GM21381 (cell line): ENCODE measurements at regions not wholly inside any gene's neighbourhood (a gene's known extent, or its start where the extent isn't known, plus 50 kb on each side); places are given as distances from the start of the nearest gene placed in this dataset.
"Not testable (repeated sequence)": the region's sequence is repeated elsewhere in the genome, so short reads cannot be mapped to it uniquely, and the experiment has no call there.

ENCODE experiments used
- ATAC-seq: cut with Tn5 transposase; IDR thresholded peaks from one replicate; pipeline ENCODE4 v1.9.1; 2021; ENCODE audit warnings: mild to moderate bottlenecking, moderate library complexity; ENCODE audit not compliant: unreplicated experiment

GRCh38 chr19:27971869-27972268 is 1241.1 kb downstream of the UQCRFS1 start:
- ATAC-seq: no peak

DNA sequence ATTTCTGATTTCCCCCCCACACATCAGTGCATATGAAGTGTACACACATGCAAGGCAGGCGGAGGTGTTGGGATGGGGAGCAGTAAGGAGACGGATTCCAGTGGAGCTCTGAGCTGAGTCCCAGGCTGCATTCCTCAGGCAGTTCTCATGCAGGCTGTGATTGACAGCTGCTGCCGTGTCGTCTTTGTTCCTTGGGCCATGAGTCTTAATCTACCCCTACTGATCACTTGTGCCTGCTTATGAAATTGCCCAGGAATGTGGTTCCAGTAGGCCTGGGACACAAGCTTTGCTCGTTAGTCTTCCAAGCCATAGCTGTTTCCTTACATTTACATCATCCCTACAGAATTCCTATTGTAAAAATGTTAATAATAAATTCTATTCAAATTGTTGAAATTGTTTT is 1241.9 kb downstream of the UQCRFS1 start:
- ATAC-seq: no peak

DNA sequence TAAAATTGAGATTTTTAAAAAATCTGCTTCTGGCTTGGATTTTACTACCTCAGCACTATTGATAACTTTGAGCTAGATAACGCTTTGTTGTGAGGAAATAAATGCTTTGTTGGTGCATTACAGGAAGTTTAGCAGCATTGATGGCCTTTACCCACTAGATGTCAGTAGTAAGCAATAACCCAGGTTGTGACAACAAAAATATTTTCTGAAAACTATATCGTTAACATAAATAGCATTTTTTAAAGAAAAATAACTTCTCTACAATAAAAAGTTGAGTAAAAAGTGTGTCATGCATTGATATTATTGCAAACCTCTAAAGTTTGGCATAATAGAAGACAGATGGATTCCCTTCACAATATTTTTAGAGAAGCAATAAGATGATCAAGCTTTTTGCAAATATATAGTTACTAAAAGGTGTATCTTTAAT is 1246.5 kb downstream of the UQCRFS1 start:
- ATAC-seq: no peak

GRCh38 chr19:27964185-27964584 is 1248.8 kb downstream of the UQCRFS1 start:
- no peak for ATAC-seq

- no peak for ATAC-seq
Measured at GRCh38 chr19:27962264-27962663, 1250.7 kb downstream of the UQCRFS1 start.

DNA sequence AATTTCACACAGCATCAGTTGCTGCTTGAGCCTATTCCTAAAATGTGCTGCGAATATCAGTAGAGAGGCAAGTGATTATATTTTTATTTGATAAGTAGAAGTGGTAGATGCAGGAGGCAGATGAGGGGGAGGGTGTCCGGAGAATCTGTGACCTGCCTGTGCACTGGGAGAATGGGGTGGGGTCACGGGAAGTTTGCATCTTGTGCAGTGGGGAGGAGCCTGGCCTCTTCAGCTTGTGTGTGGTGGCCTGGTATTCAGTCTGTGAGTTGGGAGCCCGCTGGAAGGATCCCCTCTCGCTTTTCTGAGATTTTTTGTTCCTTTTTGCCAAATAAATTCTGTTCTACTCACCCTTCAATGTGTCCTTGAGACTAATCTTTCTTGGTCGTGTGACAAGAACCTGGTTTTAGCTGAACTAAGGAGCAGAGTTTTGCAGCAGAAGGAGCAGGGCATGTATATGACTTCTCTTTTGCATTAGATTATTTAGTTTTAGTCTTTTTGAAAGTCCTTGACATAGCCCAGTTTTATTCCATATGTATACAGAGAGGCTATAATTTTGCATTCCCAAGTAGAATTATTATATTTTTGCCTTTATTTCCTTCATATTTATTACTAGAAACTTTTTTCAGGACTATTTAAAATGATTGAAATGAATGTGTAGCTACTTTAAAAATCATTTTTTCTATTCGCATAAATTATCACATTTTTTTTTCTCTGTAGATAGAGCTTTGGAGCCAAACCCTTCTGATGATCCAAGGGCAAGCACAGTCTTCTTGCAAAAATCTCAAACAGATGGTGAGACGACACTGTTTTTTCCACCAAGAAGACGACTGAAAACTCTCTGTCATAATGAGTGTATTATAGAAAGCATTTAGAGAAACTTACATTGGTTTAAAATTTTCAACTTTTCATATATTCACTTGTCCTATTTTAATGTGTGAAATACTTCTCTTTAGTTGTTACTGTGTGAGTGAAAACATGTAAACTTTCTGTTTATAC is 1257.2 kb downstream of the UQCRFS1 start:
- no peak for ATAC-seq

DNA sequence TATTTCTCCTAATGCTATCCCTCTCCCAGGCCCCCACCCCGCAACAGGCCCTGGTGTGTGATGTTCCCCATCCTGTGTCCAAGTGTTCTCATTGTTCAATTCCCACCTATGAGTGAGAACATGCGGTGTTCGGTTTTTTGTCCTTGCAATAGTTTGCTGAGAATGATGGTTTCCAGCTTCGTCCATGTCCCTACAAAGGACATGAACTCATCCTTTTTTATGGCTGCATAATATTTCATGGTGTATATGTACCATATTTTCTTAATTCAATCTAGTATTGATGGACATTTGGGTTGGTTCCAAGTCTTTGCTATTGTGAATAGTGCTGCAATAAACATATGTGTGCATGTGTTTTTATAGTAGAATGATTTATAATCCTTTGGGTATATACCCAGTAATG is 1270.3 kb downstream of the UQCRFS1 start:
- not testable (repeated sequence) for ATAC-seq

DNA sequence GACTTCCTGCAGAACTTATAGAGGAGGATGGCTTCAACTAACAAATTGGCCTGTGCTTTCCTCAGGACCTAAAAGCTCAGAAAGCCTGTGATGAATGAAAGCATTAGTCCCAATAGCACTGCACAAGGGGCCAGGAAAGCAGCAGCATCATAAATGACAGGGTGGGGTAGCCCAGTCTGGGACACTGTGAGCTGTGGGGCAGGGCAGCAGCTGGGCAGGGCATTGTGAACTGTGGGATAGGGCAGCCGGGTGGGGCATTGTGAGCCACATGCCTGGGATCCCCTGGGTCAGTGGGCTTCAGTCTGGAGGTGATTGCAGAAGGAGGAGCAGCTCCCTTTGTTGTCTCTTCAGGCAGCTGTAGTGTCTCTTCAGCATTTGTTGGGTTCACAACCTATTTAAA is 1276.8 kb downstream of the UQCRFS1 start:
- no peak for ATAC-seq

DNA sequence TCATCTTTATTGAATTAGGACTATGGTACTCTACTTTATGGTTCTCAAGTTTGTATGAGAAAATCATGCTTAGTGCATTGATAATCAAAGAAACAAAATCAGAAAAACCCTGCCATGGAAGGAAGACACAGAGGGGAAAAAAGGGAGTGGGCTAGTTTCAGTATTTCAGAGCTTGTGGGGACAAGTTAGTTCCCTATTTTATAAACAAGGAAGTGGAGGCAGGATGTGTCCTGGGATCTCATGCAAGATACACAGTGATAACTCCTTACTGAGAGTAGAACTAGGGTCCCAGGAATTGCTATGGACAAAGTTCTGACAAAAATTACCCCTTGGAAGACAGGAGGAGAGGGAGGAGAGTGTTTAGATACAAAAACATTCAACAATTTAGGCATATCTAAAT is 1277.3 kb downstream of the UQCRFS1 start:
- no peak for ATAC-seq

GRCh38 chr19:27929399-27929798 is 1283.6 kb downstream of the UQCRFS1 start:
- ATAC-seq: no peak

- no peak for ATAC-seq
Measured at GRCh38 chr19:27925202-27925601, 1287.7 kb downstream of the UQCRFS1 start.

DNA sequence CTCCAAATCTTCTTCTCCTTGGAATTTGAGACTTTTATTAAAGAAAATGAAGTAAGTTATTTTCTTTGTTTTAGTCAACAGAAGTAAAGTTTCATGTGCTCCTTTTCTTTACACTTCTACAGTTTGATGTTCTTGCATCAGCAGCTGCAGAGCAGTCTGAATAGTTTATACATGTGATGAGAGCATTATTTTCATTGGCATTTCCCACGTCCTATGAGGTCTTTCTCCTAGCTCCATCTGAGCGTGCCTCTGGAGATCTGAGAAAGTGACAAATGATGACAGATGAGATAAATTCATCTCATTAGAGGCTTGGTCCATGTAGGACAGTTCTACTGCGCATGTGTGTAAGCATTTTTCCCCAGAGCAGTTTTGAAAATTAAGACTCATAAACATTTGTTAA is 1290.0 kb downstream of the UQCRFS1 start:
- no peak for ATAC-seq

- no peak for ATAC-seq
Measured at GRCh38 chr19:27920774-27921173, 1292.2 kb downstream of the UQCRFS1 start.

- ATAC-seq: no peak
Measured at GRCh38 chr19:27918818-27919217, 1294.1 kb downstream of the UQCRFS1 start.

GRCh38 chr19:27911122-27911898 is 1301.6 kb downstream of the UQCRFS1 start:
- ATAC-seq: no peak

- ATAC-seq: no peak
Measured at GRCh38 chr19:27909861-27910260, 1303.1 kb downstream of the UQCRFS1 start.

DNA sequence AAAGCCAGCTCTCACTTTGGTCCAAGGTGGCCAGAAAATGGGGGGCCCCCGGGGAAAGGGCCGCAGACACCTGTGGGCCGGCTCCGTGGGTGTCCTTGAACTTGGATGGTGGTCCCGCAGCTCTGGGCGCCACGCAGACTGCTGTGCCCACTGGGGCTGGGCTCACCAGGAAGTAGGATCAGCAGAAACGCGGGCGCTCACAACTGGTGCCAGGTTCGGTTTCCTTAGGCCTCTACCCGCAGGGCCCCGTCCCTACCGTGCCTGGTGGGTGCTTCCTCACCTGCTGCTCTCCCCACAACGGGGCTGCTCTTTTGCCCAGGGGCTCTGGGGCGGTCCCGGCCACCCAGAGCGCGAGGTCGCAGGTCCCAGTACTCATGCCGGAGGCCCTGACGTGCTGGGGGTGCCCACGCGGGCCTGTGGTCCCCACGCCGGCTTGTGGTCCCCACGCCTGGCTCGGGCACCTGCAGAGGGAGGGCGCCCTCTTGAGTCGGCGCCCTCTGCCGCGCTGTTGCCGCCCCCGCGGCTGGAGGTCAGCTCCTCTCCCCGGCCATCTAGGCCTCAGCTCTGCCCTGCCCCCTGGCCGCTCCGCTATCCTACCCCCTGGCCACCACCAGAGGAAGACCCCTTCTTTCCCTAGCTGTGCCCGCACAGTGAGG is 1303.6 kb downstream of the UQCRFS1 start:
- ATAC-seq: no peak

DNA sequence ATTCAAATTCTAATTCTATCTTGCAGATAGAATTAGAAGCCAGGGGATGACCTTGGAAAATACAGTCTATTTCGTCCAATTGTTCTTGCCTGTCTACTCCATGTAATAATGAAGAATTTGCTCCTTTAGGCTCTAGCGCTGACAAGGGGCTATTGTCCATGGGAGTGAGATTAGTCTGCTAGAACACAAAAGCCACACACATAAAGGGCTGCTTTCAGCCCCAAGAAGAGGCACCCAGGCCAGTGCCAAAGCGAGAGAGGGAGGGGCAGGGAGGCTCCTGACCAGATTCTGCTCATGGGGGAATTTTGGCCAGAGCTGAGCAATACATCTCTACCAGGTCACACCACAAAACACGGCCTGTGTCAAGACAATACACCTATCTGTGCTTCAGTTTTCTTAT is 1306.9 kb downstream of the UQCRFS1 start:
- no peak for ATAC-seq

DNA sequence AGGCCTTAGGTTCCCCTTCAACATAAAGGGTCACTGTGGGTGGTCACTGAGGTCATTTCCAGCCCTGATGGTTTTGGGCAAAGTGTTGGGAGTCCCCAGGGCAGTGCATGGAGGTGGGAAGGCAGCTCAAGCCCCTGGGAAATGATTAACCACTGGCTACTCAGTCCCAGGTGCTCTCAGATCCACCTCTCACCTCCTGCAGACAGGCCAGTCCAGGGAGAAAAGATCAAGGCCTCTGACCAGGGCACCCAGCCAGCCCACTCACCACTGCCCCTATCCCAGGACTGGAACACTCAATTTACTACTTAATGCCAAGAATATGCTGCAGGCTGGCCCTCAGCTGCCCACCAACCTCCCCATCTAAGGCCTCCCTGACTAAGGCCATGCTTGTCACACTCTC is 1307.9 kb downstream of the UQCRFS1 start:
- no peak for ATAC-seq

DNA sequence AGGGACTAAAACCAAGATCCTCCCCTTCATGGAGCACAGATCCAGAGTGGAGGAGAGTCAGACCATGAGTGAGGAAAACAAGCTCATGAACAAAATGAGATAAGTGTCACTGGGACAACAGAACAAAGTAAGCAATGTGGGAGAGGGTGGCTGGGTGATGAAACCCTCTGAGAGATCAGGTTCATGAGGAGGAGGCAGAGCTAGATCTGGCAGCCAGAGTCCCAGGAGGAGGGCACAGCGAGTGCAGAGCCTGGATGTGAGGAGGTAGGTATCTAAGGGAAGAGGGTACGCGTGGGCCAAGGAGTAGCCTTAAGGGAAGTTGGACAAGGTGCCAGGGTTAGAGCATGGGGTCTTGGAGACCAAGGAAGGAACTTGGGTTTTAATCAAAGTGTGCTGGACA is 1311.9 kb downstream of the UQCRFS1 start:
- ATAC-seq: no peak

DNA sequence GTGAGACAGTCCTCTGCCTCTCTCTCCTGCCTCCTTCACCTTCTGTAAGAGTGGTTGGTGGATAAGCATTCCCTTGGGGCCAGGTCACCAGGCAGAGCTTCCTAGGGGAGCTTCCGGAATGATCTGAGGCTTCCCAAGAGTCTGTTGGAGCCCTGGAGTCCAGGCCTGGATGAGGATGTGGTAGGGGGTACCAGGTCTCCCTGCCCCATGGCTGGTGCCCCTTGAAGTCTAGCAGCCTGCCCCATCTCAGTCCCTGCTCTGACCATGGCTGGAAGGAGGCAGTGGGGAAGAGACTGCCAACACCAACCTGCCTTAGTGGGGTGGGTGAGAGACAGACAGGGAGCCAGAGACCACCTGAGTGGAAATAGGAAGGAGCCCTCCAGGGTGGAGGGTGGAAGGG is 1316.9 kb downstream of the UQCRFS1 start:
- ATAC-seq: no peak
